Calu3 (cell line): ENCODE measurements at regions not wholly inside any gene's neighbourhood (a gene's known extent, or its start where the extent isn't known, plus 50 kb on each side); places are given as distances from the start of the nearest gene placed in this dataset.

Source experiments
- BruUV-seq: library from RNA; stranded (reverse); fragments of 400-500 nt; replicated peaks from 2 replicates; lab custom pipeline; 2021; lab: Mats Ljungman, UMichigan
- CTCF ChIA-PET: fragments of 300-600 bp; sonication (Branson Sonifier 250); formaldehyde crosslinking; loops from one replicate; lab custom pipeline; 2022; ENCODE audit warnings: antibody characterized with exemption; lab: Charles Lee
- DNase-seq: peaks from one replicate; pipeline ENCODE4 v3.0.0; 2022
- H3K27ac Mint-ChIP-seq: one replicate; pipeline ENCODE4 v1.8.0; 2022; ENCODE audit warnings: mixed read lengths; ENCODE audit not compliant: unreplicated experiment
- H3K27me3 Mint-ChIP-seq: one replicate; pipeline ENCODE4 v1.8.0; 2022; ENCODE audit warnings: mixed read lengths; ENCODE audit not compliant: unreplicated experiment
- H3K36me3 Mint-ChIP-seq: one replicate; pipeline ENCODE4 v1.8.0; 2022; ENCODE audit warnings: mild to moderate bottlenecking, moderate library complexity, mixed read lengths; ENCODE audit not compliant: insufficient read depth, unreplicated experiment
- H3K4me1 Mint-ChIP-seq: one replicate; pipeline ENCODE4 v1.8.0; 2022; ENCODE audit warnings: mild to moderate bottlenecking, low read depth, mixed read lengths; ENCODE audit not compliant: unreplicated experiment
- H3K4me3 Mint-ChIP-seq: one replicate; pipeline ENCODE4 v1.8.0; 2022; ENCODE audit warnings: mild to moderate bottlenecking, low read depth, moderate library complexity, mixed read lengths; ENCODE audit not compliant: unreplicated experiment
- H3K9me3 Mint-ChIP-seq: one replicate; pipeline ENCODE4 v1.8.0; 2022; ENCODE audit warnings: low read depth, mixed read lengths; ENCODE audit not compliant: unreplicated experiment
- CTCF ChIP-seq: fragments of 200-600 bp; IDR thresholded peaks from one replicate; pipeline ENCODE4 v1.8.0; 2022; ENCODE audit warnings: antibody characterized with exemption; ENCODE audit not compliant: unreplicated experiment
- intact Hi-C: fragments of 100-400 bp; cut with micrococcal nuclease; formaldehyde crosslinking; loops from one replicate; pipeline ENCODE4 v1.10.0; 2022; ENCODE audit not compliant: unreplicated experiment

- H3K36me3 Mint-ChIP-seq = no peaks in the 10 kb centered on the region
- no peaks in the 10 kb centered on the region for H3K9me3 Mint-ChIP-seq
- H3K4me1 Mint-ChIP-seq = peaks cover 27% of the 10 kb centered on the region
- H3K27ac Mint-ChIP-seq = no peak overlapping the region
- DNase-seq = no peak
- CTCF ChIA-PET = interaction anchor here (0.6 to 3.1 kb wide), 7 partner anchors 18 to 223 kb away, joined by 3 to 23 read pairs (median 4); no protein-coding TSS in a partner anchor
- no TSS peak for BruUV-seq
- no peaks in the 10 kb centered on the region for H3K27me3 Mint-ChIP-seq
- no peak for TF ChIP-seq CTCF
- intact Hi-C loops = loop anchor here (1.0 to 5.0 kb wide), 7 partner anchors 33 to 320 kb away; no protein-coding TSS in a partner anchor
- no peak overlapping the region for H3K4me3 Mint-ChIP-seq
Measured at GRCh38 chr6:71510856-71511255, 222.2 kb downstream of the OGFRL1 start.

GRCh38 chr6:71512256-71512655 lies 223.6 kb downstream of the OGFRL1 start:
- no peak overlapping the region for H3K27ac Mint-ChIP-seq
- no TSS peak for BruUV-seq
- peaks cover 27% of the 10 kb centered on the region for H3K4me1 Mint-ChIP-seq
- CTCF ChIA-PET = no interaction called here
- H3K4me3 Mint-ChIP-seq = no peak overlapping the region
- intact Hi-C loops = loop anchor here (5.0 kb wide), 2 partner anchors 70 to 110 kb away; no protein-coding TSS in a partner anchor
- DNase-seq = no peak
- no peak for TF ChIP-seq CTCF
- no peaks in the 10 kb centered on the region for H3K9me3 Mint-ChIP-seq
- H3K27me3 Mint-ChIP-seq = no peaks in the 10 kb centered on the region
- H3K36me3 Mint-ChIP-seq = no peaks in the 10 kb centered on the region

GRCh38 chr6:71513036-71513435 lies 224.4 kb downstream of the OGFRL1 start:
- no TSS peak for BruUV-seq
- intact Hi-C loops = loop anchor here (5.0 kb wide), 2 partner anchors 71 to 111 kb away; no protein-coding TSS in a partner anchor
- H3K4me1 Mint-ChIP-seq = peaks cover 27% of the 10 kb centered on the region
- no peak for TF ChIP-seq CTCF
- H3K4me3 Mint-ChIP-seq = no peak overlapping the region
- no peaks in the 10 kb centered on the region for H3K36me3 Mint-ChIP-seq
- CTCF ChIA-PET = no interaction called here
- no peak for DNase-seq
- H3K9me3 Mint-ChIP-seq = no peaks in the 10 kb centered on the region
- no peaks in the 10 kb centered on the region for H3K27me3 Mint-ChIP-seq
- H3K27ac Mint-ChIP-seq = no peak overlapping the region

GRCh38 chr6:71523548-71523947 lies 234.9 kb downstream of the OGFRL1 start:
- no TSS peak for BruUV-seq
- Mint-ChIP-seq H3K4me3 (no peak overlapping the region), H3K4me1 (peaks cover 12% of the 10 kb centered on the region), H3K36me3 (no peaks in the 10 kb centered on the region), H3K27me3 (no peaks in the 10 kb centered on the region), H3K27ac (no peak overlapping the region), H3K9me3 (peaks cover 8% of the 10 kb centered on the region)
- intact Hi-C loops = no loop called here
- DNase-seq = no peak
- TF ChIP-seq CTCF = no peak
- CTCF ChIA-PET = no interaction called here
